ENCODE measurements at regions not wholly inside any gene's neighbourhood (a gene's known extent, or its start where the extent isn't known, plus 50 kb on each side); places are given as distances from the start of the nearest gene placed in this dataset.

DNA sequence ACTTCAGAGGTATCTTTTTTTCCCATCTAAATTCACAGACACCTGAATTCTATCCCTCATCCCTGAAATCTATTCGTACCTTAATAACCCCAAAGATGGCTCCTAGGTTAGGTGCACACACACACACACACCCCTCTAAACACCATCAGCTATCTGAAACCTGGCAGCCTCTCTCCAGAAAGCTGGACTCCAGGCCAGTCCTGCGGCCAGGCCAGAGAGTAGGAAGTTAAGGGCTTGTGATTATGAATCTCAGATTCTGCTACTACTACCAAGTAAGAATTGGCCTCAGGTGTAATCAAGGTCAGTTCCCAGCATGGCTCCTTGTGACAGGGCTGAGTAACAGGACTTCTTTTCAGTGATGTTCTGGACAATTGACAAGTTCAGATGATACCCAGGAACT, 244.2 kb upstream of the SERP2 start:
- Histone ChIP-seq H3K4me1 (ENCODE audit: control insufficient read depth, insufficient read depth, low read length) (no peaks in the 10 kb centered on the region), H3K27ac (ENCODE audit: control insufficient read depth, insufficient read depth) (no peak overlapping the region), H3K4me3 (no peak overlapping the region), H3K36me3 (ENCODE audit: control insufficient read depth in 2 of 2, insufficient read depth in 2 of 2, low read length in 1 of 2) (no peaks in the 10 kb centered on the region), H3K4me2 (ENCODE audit: control insufficient read depth, insufficient read depth) (no peak overlapping the region), H3K9ac (ENCODE audit: control insufficient read depth, insufficient read depth, low read length) (no peak overlapping the region), H2AFZ (ENCODE audit: control insufficient read depth, low read depth, low read length) (no peak overlapping the region), H3K79me2 (ENCODE audit: control insufficient read depth, insufficient read depth, low read length) (no peaks in the 10 kb centered on the region), H4K20me1 (ENCODE audit: control insufficient read depth, insufficient read depth) (no peaks in the 10 kb centered on the region), H3K27me3 (replicated peaks in 1 of 2; ENCODE audit: control insufficient read depth in 2 of 2, insufficient read depth in 2 of 2, low read length in 1 of 2) (peaks cover 0 to 2% of the 10 kb centered on the region in 2 experiments; a peak in 3 of 4 replicates), H3K9me3 (replicated peaks; ENCODE audit: control insufficient read depth, insufficient read depth, low read length) (no peaks in the 10 kb centered on the region; the same call in 1 of the 3 replicates)
- POLR2A ChIA-PET = no interaction called here
- no TSS peak for BruUV-seq (replicated peaks)
- TF ChIP-seq WRNIP1 (IDR thresholded peaks at IDR 0.05; ENCODE audit: borderline replicate concordance, low read depth, low read length) = no peak
- no peak for TF ChIP-seq IRF4 (IDR thresholded peaks at IDR 0.05; ENCODE audit: low read depth, low read length)
- no peak for TF ChIP-seq SUPT20H (IDR thresholded peaks at IDR 0.05; ENCODE audit: borderline replicate concordance, control insufficient read depth, low read depth, low read length)
- TF ChIP-seq SIN3A (IDR thresholded peaks at IDR 0.05; ENCODE audit: low read depth, low read length) = no peak
- no peak for TF ChIP-seq RB1 (IDR thresholded peaks at IDR 0.05; ENCODE audit: borderline replicate concordance)
- TF ChIP-seq SMAD1 (IDR thresholded peaks at IDR 0.05; ENCODE audit: low read depth, partially characterized antibody) = no peak
- no peak for TF ChIP-seq USF2 (IDR thresholded peaks at IDR 0.05; ENCODE audit: borderline replicate concordance, low read depth, low read length)
- TF ChIP-seq, protein P1, sequence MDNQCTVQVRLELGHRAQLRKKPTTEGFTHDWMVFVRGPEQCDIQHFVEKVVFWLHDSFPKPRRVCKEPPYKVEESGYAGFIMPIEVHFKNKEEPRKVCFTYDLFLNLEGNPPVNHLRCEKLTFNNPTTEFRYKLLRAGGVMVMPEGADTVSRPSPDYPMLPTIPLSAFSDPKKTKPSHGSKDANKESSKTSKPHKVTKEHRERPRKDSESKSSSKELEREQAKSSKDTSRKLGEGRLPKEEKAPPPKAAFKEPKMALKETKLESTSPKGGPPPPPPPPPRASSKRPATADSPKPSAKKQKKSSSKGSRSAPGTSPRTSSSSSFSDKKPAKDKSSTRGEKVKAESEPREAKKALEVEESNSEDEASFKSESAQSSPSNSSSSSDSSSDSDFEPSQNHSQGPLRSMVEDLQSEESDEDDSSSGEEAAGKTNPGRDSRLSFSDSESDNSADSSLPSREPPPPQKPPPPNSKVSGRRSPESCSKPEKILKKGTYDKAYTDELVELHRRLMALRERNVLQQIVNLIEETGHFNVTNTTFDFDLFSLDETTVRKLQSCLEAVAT (IDR thresholded peaks at IDR 0.05) = no peak
- TF ChIP-seq CHD4 (IDR thresholded peaks at IDR 0.05) = no peak
- no peak for TF ChIP-seq SIX5 (IDR thresholded peaks at IDR 0.05; ENCODE audit: low read depth, low read length, severe bottlenecking)
- TF ChIP-seq, protein P2, sequence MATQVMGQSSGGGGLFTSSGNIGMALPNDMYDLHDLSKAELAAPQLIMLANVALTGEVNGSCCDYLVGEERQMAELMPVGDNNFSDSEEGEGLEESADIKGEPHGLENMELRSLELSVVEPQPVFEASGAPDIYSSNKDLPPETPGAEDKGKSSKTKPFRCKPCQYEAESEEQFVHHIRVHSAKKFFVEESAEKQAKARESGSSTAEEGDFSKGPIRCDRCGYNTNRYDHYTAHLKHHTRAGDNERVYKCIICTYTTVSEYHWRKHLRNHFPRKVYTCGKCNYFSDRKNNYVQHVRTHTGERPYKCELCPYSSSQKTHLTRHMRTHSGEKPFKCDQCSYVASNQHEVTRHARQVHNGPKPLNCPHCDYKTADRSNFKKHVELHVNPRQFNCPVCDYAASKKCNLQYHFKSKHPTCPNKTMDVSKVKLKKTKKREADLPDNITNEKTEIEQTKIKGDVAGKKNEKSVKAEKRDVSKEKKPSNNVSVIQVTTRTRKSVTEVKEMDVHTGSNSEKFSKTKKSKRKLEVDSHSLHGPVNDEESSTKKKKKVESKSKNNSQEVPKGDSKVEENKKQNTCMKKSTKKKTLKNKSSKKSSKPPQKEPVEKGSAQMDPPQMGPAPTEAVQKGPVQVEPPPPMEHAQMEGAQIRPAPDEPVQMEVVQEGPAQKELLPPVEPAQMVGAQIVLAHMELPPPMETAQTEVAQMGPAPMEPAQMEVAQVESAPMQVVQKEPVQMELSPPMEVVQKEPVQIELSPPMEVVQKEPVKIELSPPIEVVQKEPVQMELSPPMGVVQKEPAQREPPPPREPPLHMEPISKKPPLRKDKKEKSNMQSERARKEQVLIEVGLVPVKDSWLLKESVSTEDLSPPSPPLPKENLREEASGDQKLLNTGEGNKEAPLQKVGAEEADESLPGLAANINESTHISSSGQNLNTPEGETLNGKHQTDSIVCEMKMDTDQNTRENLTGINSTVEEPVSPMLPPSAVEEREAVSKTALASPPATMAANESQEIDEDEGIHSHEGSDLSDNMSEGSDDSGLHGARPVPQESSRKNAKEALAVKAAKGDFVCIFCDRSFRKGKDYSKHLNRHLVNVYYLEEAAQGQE (IDR thresholded peaks at IDR 0.05; ENCODE audit: low read depth, low read length) = no peak
- no peak for TF ChIP-seq MYB (IDR thresholded peaks at IDR 0.05; ENCODE audit: borderline replicate concordance, low read depth, low read length)
- no peak for TF ChIP-seq CBX5 (IDR thresholded peaks at IDR 0.05; ENCODE audit: low read depth)
- DNase-seq (ENCODE audit: low read depth, low spot score) = no peak
- RAD21 ChIA-PET (ENCODE audit: unreplicated experiment) = no interaction called here
- in situ Hi-C loops (cut with MboI) = no loop called here
- SMC1A ChIA-PET (ENCODE audit: uncharacterized antibody, unreplicated experiment) = no interaction called here
- ATAC-seq = no peak
- FAIRE-seq = no peak
- CTCF ChIA-PET = no interaction called here
- intact Hi-C loops (cut with micrococcal nuclease; ENCODE audit: unreplicated experiment) = no loop called here
- 2% methylated on average over 2 of the region's 2 CpGs for whole genome bisulfite sequencing (ENCODE audit: insufficient coverage, insufficient replicate concordance, low lambda C conversion rate, missing lambda C conversion rate)

Data from GM12878 (cell line).